ENCODE measurements at regions not wholly inside any gene's neighbourhood (a gene's known extent, or its start where the extent isn't known, plus 50 kb on each side); places are given as distances from the start of the nearest gene placed in this dataset.
"Not testable (repeated sequence)": the region's sequence is repeated elsewhere in the genome, so short reads cannot be mapped to it uniquely, and the experiment has no call there.

DNA sequence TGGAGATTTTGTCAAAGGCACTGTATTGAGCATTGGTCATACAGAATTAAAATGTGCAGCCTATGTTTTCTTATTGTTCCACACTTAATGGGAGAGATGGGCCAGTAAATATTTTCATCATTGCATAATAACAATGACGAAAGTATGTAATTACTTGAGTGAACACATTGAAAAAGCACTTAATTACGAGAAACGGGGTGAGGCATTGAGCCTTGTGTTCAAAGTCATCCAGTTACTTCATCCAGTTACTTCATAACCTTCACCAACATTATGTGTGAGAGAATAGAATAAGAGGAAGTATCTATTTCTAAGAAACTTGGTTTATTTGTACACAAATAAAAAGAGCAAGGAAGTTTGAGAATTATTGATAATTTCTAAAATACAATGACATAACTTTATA lies 1427.0 kb downstream of the ADGRL3 start:
- no peak for DNase-seq

DNA sequence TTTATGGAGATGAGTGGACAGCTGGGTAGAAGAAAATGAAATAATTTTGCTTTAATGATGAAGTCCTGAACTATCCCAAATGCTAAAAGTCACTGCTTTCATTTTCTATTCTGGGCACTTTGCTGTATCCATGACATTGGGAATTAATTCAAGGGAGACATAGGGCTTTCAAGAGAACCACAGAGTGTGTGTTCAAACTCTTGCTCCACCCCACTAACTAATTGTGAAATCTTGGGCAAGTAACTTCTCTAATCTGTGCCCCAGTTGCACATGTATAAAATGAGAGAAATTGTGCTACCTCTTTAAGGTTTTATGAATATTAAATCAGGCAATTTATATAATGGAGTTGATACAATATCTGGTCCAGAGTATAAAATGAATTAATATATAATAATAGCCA lies 1422.0 kb downstream of the ADGRL3 start:
- no peak for DNase-seq

DNA sequence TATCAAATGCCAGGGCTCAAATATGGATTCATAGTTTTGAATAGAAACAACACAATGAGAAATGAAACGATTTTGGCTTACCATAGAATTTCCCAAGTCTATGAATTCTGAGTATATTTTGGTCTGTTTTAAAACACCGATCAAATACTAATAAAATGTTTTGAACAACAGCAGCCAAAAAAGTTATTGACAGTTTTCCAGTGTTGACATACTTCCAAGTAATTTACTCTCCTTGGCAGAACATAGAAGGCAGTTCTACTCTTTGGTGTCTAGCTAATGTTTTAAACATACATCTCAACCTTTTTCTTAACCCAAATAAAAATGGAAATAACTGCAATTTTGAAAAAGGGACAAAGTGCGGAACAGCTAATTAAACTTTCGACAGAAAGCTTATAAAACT lies 1419.8 kb downstream of the ADGRL3 start:
- DNase-seq: no peak

DNA sequence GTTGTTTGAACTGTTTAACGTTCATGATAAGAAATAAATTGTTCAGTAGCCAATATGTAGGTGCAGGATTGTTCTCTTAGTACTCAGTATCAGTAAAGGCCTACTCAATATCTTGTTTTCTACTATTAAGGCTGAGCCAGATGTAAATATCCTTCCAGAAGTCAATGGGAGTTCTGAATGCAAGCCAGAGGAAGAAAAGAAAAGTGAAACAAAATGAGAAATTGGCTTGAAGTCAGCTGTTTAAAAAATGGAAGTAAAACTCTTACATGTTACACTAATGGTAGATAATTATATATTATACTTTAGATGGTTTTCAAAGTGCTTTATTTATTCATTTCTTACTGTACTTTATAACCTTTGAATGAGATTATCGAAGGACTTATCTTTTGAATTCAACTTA lies 1417.9 kb downstream of the ADGRL3 start:
- no peak for DNase-seq

DNA sequence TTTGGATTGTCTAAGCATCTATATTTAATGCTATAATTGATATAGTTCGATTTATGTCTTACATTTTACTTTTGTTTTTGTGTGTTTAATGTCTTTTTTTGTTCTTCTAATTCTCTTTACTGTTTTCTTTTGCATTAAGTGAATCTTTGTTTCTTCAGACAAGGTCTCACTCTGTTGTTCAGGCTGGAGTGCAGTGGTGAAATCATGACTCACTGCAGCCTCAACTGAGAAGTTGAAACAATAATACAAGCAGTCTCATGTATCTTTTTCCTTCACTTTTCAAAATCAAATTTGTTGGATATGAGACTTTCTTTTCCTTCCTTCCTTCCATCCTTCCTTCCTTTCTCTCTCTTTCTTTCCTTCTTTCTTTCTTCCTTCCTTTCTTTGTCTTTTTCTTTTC lies 1401.6 kb downstream of the ADGRL3 start:
- no peak for DNase-seq

DNA sequence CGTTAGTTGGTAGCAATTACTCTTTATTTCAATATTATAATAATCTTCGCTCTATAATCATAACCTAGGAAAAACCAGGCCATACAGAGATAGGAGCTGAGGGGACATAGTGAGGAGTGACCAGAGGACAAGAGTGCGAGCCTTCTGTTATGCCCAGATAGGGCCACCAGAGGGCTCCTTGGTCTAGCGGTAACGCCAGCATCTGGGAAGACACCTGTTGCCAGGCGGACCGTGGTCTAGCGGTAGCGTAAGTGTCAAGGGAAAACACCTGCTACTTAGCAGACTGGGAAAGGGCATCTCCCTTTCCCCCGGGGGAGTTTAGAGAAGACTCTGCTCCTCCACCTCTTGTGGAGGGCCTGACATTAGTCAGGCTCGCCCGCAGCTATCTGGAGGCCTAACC lies 1395.1 kb downstream of the ADGRL3 start:
- not testable (repeated sequence) for DNase-seq

DNA sequence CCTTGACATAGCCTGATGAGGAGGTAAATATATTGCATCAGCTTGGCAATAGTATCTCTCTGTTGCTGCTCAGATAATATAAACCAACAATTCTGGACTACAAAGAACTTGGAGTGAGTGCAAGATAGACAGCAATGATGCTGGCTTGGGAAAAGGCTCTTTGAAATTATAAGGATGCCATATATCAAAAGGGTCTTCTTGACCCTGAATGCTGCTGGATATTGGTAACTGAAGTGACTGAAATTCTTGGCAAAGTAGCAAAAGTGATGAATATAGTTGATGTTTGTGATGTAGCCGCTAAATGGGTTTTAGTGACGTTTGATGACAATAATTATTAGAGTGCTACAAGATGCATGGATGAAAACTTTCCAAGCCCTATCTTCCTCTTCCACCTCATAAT lies 1391.6 kb downstream of the ADGRL3 start:
- DNase-seq: no peak

DNA sequence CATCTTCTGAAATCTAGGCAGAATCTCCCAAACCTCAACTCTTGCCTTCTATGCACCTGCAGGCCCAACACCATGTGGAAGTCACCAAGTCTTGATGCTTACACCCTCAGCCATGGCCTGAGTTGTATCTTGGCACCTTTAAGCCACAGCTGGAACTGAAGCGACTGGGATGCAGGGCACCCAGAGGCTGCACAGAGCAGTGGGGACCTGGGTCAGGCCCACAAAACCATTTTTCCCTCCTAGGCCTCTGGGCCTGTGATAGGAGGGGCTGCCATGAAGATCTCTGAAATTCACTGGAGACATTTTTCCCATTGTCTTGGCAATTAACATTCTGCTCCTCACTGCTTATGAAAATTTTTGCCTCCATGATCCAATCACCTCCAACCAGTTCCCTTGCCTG lies 1388.5 kb downstream of the ADGRL3 start:
- DNase-seq: no peak

DNA sequence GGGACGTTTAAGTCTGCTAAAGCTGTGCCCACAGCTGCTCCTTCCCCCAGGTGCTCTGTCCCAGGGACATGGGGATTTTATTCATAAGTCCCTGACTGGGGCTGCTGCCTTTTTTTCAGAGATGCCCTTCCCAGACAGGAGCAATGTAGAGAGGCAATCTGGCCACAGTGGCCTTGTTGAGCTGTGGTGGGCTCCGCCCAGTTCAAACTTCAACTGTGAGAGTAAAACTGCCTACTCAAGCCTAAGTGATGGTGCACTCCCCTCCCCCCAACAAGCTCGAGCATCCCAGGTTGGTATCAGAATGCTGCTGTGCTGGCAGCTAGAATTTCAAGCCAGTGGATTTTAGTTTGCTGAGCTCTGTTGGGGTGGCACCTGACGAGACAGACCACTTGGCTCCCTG lies 1371.4 kb downstream of the ADGRL3 start:
- no peak for DNase-seq

DNA sequence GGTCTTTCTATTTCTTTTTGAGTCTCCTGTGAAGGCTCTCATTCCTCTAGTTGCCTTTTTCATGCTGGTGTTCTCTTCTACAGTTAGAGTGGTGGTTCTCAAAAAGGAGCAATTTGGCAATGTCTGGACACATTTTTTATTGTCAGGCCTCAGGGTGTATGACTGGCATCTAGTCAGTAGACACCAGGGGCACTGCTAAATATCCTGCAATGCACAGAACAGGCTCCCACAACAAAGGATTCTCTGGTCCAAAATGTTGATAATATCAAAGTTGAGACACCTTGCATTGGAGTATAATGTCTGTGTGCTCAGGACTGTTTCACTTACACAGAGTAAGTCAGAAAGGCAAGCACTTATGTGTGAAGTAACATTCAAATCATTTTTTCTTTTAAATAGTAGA lies 1360.7 kb downstream of the ADGRL3 start:
- DNase-seq: no peak

DNA sequence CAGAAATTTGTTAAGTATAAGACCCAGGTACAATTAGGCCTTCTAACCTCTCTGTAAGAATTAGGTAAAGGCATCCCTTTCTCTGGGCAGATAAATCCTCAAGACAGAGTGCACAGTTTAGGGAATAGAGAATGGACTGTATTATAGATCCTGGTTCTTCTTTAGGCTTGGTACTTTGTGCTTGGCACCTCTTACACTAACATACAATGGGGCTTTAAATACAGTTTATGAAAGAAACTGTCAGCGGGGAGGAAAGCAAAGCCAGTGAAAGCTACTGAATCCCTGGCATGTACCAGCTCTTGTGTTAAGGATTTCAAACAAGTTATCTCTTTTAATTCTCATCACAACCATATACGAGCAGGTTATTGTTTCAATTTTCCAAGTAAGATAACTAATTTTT lies 1350.0 kb downstream of the ADGRL3 start:
- no peak for DNase-seq

DNA sequence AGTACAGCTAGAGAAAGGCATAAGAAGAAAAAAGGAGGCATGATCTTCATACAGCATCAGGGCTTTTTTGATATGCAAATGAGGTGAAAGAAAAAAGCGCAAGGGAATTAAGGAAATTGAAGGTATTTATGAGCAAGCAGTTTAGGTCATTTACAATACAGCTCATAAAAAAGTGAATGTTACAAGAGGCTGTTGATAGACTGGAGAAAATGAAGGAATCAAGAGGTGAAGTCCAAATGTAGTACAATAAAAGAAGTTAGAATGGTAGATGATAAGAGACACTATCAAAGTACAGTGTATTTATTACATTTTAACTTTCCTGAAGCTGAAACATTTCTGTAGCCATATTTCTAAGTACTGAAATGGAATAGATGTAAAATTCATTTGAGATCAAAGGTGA lies 1349.5 kb downstream of the ADGRL3 start:
- DNase-seq: no peak

DNA sequence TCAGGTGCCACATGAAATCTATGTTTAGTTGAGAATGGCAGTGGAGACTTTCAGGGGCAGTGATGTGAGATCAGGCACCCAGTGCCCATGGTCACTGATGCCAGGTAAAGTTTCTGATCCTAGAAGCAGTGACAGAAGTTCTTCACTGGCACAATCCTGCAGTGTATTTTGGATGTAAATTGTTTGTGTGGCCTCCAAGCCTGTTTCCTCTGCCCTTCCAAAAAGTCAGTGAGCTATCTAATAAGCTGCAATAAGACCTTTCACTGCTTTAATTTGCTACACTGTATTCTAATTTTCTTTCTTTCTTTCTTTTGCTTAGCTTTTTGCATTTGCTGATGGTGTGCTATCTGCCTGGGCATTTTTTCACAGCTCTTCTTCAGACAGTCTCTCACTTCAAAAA lies 1348.6 kb downstream of the ADGRL3 start:
- no peak for DNase-seq

DNA sequence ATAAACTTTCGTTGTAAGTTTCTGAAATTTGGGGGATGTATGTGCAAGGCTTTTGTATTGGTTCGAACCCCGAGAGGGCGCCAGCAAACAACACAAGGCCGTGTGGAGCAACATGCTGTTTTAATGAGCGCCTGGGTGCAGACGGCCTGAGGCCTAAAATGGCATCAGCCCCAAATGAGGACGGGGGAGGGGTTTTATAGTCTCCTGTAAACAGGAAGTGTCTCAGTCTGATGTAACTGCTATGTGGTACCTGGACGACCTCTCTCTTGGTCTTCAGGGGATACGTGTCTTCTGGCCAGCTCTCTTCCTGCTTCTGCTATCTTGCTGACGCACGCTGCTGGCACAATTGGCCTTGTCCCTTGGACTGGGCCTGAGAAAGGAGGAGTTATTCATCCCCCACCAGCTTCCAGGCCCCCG lies 1348.0 kb downstream of the ADGRL3 start:
- no peak for DNase-seq

DNA sequence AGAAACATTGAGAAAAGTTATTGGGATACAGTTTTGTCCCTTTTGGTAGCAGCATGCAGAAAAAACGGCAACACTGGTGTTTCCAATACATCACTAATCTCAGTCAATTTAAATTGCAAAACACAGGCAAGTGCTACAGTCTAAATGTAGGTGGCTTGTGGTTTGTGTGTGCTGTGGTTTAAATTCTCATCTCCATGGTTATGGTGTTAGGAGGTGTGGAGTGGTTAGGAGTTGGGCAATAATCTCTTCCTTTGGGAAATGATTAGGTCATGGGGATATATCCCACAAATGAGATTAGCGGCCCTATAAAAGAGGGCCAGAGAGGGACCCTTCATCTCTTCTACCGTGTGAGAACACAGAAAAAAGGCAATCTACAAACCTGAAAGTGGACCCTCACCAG lies 1344.3 kb downstream of the ADGRL3 start:
- no peak for DNase-seq

DNA sequence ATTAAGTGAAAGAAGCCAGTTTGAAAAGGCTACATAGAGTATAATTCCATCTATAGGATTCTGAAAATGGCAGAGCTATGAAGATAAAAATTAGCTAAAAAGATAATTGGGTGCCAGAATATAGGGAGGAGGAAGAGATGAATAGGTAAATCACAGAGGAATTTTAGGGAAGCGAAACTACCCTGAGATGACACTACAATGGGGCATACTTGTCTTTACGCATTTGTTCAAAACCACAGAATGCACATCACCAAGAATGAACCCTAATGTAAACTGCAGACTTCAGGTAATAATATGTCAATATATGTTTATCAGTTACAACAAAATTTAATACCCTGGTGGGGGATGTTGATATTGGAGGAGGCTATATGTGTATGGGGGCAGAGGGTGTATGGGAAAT lies 1342.9 kb downstream of the ADGRL3 start:
- DNase-seq: no peak

DNA sequence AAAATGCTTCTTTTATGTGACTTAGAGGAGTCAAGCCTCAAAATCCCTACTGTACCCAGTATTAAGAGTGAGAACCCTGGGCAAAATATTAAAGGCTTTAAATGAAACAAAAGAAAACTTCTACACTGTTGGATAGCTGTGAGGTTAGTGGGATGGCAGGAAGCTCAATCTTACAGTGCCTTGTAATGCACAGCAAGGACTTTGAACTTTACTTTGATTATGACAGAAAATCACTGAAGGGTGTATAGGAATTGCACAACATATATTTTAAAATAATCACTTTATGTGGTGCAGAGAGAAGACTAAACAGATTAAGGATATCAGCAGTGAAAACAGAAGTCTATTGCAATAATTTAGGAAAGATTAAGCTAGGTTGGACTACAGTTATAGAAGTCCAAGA lies 1333.4 kb downstream of the ADGRL3 start:
- no peak for DNase-seq

DNA sequence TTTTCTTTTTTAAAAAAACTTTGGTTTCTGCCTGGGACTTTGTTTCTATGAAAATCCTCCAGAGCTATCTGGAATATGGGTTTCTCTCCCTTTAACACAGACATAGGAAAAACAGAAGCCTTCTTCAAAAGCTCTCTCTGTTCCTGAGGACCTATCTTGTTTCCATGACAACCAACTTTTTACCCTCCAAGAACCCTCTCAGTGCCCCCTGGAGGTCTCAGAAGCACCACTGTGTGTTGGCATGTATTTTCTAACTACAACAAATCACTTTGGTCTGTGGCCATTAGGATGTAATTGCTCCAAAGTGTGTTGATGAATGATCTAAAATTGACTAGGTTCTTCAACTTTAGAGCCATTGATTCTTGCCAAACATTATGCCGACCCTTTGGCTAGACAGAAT lies 1331.6 kb downstream of the ADGRL3 start:
- no peak for DNase-seq

DNA sequence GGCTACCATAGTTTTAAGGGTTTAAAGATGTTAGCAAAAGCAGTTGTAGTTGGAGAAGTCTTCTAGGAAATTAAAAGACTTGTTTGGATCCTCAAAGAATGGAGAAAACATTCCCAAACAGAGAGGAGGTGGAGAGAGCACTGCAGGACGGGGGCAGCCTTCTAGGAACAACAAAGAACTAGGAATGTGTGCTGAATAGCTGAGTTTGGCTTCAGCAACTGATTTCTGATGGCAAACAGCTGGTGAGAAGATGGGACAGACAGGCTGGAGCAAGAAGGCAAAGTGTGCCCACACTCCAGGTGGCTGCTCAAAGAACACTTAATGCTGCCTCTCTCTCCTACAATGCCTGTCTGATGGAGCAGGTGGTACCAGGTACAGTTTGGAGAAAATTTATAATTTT lies 1331.1 kb downstream of the ADGRL3 start:
- DNase-seq: no peak

DNA sequence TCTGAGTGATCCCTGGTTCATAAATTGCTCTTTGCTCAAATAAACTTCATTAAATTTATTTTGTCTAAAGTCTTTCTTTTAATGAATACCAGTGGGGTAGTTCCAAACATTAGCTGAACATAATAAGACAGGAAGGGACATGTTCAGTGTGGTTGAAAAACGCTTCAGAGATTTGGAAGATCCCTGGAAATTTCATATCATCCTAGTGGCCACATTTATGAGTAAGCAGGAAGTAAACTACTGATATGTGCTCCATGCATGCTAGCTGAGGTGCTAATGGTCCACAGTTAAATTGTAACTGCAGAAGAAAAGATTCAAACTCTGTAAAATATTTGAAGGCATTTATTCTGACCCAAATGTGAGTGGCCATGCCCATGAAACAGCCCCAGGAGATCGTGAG lies 1328.7 kb downstream of the ADGRL3 start:
- DNase-seq: no peak

DNA sequence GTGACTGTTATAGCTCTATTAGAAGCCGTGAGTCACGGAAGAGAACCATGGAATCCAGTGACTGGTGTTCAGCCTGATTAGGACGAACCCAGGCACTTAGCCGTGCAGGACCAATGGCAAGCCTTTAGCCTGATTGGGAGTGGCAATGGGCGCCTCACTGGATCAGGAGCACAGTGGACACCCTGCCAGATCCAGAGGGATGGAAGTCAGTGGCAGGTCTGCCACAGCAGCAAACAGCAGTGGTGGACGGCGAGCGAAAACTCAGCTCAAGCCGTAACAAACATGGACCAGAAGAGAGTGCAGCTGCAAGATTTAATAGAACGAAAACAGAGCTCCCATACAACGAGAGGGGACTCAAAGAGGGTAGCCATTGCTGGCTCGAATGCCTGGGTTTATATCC lies 1326.5 kb downstream of the ADGRL3 start:
- no peak for DNase-seq

DNA sequence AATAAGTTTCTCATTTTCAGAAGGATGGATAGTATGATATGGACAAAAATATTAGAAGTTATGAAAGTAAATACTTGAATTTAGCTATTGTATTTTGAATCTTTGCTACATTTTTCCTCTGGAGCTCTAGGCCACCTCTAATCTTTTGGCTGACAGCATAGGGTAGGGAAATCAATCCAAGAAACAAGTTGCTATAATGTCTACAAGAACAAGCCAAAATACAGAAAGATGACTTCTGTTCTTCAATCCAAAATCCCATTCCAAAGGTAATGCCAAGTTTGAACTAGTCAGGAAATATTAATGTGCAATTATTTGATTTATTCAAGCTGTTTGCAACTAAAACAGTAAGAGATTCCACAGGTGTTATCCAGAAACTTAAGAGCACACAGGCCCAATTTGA lies 1323.1 kb downstream of the ADGRL3 start:
- no peak for DNase-seq

DNA sequence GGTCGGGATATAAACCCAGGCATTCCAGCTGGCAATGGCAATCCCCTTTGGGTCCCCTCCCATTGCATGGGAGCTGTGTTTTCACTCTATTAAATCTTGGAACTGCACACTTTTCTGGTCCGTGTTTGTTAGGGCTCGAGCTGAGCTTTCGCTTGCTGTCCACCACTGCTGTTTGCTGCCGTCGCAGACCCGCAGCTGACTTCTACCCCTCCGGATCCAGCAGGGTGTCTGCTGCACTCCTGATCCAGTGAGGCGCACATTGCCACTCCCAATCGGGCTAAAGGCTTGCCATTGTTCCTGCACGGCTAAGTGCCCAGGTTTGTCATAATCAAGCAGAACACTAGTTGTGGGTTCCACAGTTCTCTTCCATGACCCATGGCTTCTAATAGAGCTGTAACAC lies 1322.1 kb downstream of the ADGRL3 start:
- DNase-seq: no peak

DNA sequence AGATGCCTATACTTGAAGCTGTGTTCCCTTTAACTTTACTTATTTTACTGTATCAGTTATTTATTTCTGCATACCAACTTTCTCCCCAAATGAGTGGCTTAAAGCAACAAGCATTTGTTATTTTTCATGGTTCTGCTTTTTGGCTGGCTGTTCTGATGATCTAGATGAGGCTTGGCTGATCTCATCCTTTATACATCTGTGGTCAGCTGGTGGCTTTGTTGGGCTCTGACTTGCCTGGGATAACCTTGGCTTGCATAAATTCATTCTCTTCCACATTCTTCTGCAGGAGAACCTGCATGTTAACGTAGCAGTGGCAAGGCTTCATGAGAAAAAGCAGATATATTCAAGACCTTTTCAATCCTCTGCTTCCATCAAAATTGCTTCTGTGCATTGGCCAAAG lies 1317.6 kb downstream of the ADGRL3 start:
- DNase-seq: no peak

DNA sequence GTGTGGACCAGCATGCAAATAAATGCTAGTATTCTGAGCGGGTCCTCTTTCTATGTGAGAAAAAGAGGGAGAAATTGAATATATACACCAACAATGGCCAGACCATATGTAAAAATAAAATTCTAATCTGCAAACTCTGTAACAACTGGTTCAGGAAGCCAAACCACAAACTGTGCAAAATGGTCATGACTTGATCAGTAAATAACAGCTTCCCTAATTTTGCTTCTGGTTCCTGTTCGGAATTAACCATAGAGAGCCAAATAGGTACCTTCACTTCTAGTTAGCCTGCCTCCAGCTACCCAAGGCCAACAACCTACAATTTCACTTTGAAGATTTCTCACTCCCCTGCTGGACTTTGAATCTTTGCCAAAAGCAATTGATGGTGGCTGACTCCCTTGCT lies 1313.2 kb downstream of the ADGRL3 start:
- no peak for DNase-seq

DNA sequence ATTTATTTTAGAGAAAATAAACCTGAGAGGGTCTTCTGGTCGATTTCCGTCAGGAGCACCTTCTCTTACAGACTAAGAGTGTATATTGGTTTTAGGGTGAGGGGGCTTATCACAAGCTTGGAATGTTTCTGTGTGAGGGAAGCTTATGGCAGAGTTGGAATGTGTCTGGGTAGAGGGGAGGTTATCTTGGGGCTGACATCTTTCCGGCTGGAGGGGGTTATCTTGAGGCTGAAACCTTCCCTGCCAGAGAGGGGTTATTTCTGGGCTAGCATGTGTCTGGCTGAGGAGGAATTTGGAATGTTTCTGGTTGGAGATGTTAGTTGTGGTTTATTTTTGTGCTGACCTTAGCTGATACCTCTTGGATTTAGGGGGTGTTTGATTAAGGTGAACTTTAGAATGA lies 1312.1 kb downstream of the ADGRL3 start:
- DNase-seq: no peak

Measured in NCI-H1436 treated with DMSO at 0.1 percent for 48 hours (cell line).